ENCODE measurements at regions not wholly inside any gene's neighbourhood (a gene's known extent, or its start where the extent isn't known, plus 50 kb on each side); places are given as distances from the start of the nearest gene placed in this dataset.

DNA sequence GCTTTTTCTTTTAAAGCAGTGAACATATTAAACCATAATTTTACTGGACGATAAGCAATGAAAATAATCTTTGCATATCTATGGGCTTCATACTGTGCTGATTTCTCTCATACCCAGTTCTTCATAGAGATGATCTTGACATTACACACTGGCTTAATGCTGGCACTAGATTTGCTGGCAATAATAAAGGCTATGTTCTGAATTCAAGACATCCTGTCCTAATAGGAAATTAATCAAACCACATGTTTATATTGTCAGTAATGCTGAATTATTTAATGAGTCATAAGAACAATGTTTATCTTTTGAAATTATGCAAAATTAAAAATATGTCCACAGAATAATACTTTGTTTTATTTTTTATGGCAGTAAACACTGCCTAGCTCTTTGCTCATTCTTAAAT is 643.2 kb downstream of the OTOL1 start:
- no peak for DNase-seq

DNA sequence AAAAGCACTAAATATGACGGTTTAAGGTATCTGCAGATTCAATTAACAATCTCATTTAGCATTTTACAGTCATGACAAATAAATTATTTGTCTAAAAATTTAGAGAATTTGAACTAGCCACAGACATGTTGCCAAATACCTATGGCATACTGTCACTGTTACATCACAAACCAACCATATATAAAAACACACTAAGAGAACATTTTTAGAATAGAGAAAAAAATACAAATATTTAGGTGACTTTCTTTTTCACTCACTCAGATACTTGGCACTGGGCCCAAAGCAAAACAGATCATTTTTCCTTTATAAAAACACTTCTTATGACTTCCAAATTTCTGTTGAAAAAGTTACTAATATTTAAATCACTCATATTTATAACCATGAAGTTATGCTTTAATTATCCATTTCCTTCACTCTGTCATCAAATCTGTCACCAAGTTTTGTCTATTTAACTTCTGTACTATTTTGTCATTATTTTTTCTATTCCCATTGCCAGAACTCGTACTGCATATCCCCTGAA is 644.7 kb downstream of the OTOL1 start:
- DNase-seq = no peak

DNA sequence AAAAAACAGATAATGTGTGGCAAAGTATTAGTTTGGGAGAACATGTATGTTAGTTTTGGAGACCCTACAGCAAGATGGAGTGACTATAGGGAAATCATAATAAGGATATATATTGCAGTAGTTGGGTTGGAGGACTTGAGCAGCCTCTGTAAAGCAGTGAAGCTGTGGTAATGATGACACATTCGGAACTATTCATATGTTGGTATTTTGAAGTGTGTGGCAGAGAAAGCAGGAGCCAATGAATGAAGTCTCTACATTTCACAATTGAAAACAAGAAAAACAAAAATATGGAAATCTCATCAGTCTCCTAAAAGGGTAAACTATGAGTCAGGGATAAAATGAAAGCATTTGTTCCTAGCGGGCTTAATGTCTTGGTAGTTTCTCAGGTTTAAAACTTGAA is 645.9 kb downstream of the OTOL1 start:
- DNase-seq = no peak

DNA sequence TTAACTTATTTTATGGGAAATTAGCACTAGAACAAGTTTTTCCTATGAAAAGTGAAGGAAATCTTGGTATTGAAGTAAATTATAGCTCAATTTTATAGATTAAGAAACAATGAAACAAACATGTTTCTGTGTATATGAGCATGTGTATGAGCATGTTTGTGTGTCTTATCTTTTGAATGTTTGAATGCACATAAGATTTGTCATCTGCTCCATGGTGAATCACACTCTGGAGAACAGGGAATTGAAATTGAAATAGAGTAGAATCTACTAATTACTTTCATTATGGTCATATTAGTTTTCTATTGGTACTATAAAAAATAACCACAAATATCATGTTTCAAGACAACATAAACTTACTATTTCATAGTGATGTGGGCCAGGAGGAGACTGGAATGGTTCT is 646.6 kb downstream of the OTOL1 start:
- DNase-seq = no peak

DNA sequence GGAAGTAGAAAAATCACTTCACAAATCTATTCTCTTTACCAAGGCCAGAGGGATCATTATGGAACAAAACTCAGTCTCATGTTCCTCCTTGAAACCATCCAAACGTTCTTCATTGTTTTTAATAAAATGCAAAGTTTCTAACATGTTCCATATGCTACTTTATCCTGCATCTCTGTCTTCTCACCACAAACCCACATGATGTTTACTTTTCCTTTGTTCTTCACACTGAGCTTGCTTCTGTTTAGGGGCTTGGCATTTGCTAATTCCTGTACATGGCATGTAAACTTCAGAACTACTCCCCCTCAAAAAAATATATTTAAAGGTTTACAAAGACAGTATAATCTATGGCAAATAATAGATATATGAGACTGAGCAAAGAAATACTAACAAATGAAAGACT is 651.4 kb downstream of the OTOL1 start:
- no peak for DNase-seq

DNA sequence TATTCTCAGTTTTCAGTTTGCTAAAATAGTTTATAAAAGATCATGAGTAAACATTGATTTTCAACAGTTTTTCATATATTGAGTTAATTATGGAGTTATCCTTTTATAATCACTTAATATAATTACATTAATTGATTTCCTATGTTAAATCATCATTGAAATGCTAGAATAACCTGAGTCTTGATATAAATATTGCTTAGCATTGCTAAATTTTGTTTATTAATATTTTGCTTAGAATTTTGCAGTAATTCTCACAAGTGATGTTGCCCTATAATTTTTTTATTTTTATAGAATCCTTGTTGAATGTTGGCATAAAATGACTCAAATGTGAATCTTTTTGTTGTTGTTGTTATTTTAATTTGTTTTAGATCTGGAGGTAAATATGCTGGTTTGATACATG is 654.2 kb downstream of the OTOL1 start:
- no peak for DNase-seq

DNA sequence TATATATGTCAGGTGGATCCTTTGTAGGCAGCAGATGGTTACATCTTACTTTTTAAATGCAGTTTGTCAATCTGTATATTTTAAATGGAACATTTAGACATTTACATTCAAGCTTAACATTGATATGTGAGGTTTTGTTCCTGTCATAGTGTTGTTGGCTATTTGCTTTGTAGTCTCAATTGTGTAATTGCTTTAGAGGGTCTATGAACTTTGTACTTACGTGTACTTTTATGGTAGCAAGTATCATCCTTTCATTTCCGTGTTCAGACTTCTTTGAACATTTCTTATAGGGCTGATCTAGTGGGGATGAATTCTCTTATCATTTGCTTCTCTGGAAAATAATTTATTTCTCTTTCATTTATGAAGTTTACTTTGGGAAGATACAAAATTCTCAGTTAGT is 656.0 kb downstream of the OTOL1 start:
- DNase-seq = no peak

DNA sequence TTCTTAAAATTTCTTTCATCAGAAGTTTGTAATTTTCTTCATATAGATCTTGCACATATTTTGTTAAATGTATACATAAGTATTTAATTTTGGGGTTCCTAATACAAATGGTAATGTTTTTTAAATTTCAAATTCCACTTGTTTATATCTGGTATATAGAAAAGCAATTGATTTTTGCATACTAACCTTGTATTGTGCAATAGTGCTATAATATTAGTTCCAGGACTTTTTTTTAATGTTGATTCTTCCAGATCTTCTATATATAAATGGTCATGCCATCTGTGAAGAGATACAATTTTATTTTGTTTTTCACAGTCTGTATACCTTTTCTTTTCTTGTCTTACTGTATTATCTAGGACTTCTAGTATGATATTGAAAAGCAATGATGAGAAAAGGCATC is 665.0 kb downstream of the OTOL1 start:
- no peak for DNase-seq

DNA sequence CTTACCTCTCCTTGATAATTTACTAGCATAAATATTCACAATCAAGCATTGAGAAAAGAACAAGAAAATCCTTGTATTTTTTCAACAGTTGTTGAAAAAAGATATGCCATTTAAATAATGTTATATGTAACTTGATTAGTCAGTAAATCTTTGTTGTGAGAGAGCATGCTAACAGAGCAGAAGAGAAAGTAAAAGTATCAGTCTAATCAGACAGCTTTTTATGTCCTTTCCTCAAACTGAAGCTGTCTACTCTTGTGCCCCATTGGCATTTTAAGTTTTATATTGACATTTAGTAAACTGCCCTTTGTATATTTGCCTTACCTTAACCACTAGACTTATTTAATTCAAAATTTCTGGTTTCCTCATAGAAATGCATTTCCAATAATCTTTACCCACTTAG is 668.7 kb downstream of the OTOL1 start:
- no peak for DNase-seq

DNA sequence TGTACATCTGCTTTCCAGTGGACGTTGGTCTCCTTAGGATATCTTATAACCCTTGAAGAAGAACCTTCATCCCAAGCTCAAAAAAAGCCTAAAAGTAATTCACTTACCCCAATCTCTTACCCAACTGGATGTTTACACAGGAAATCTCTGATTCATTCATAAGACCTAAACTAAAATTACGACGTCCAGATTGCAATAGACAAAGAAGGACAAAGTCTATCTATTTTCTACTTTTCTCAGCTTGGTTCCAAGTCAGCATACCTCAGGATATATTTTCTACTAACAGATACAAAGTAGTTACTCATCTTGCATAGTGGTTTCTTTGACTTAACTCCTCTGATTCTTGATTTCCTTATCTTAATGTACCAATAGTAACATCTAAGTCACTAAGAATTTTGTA is 669.9 kb downstream of the OTOL1 start:
- DNase-seq = no peak

DNA sequence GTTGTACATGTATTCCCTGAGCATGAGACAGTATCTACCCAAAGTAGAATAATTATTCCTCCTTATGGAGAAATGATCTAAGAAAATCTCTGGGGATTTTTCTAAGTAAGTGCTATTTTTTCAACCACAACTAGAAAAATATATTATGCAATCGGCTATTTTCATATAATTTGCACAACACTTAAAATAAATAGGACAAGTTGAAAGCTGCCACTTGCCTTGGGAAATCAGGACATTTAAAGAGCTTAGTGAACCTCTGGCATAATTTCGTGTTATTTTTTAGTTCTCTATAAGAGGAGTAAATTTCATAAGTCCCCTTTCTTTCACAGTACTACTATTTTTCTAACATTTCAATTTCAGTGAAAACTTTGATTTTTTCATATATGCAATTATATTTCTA is 672.1 kb downstream of the OTOL1 start:
- no peak for DNase-seq

DNA sequence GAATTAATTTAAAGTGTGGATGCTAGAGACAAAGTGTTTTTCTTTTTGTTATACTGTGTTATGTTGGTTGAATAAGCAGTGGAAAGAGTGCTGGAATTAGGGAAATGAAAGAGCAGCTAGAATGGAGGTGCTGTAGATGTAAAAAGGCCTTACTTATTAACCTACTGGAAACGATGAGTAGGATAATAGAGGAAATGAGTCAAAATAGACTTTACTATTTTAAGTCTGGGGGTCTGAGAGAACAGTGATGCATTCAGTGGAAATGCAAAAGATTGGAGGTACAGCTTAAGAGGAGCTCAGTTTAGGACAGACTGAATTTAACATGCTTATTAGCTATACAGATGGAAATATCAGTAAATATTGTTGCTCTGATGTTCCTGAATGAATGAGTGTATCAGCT is 674.0 kb downstream of the OTOL1 start:
- no peak for DNase-seq

DNA sequence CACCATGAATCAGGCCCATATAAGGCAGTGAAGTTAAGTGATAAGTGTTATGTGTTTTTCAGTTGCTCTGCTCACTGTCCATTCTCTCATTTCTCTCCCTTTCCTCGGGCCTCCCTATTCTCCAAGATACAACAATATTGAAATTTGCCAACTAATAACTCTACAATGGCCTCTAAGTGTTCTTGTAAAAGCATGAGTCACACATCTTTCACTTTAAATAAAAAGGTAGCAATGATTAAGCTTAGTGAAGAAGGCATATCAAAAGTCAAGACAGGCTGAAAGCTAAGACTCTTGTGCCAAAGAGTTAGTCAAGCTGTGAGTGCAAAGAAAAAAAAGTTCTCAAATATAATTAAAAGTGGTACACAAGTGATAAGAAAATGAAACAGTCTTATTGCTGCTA is 675.4 kb downstream of the OTOL1 start:
- no peak for DNase-seq

DNA sequence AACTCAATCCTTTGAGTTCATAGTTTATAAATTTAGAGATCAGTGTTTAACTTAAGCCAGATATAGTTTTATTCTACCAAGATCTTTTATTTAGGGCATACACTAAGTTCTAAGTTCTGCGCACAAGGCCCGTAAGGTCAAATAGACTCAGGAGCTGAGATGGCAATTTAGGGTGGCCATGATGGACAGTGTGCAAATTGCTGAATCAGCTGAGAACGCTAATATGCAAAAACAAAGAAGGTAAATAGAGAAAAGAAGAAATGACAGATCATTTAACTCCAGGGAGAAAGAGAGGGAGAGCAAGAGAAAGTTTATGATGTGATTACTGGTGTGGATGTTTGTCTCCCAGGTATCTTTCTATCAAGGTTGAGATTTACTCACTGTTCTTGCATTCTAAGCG is 678.5 kb downstream of the OTOL1 start:
- no peak for DNase-seq

DNA sequence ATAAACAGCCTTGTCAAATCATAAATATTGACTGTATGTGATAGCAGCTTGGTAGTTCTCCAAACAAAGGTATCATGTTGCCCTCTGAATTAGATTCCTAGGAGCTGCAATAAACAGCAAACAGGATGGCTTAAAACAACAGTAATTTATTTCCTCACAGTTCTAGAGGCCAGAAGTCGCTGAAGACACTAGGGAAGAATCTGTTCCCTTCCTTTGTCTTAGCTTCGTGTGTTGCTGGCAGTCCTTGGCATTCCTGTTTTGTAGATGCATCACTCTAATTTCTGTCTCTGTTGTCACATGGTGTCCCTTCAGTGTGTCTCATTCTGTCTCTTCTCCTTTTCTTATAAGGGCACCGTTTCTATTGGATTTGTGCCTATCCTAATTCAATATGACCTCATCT is 679.3 kb downstream of the OTOL1 start:
- no peak for DNase-seq

DNA sequence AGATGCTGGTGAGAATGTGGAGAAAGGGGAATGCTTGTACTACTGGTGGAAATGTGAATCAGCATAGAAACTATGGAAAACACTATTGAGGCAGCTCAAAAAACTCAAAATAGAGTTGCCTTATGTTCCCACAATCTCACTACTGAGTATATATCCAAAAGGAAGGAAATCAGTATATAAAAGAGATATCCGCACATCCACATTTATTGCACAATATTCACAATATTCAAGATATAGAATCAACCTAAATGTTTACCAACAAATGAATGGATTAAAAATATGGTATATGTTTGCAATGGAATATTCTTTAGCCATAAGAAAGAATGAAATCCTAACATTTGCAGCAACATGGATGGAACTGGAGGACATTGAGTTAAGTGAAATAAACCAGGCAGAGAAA is 686.8 kb downstream of the OTOL1 start:
- no peak for DNase-seq

DNA sequence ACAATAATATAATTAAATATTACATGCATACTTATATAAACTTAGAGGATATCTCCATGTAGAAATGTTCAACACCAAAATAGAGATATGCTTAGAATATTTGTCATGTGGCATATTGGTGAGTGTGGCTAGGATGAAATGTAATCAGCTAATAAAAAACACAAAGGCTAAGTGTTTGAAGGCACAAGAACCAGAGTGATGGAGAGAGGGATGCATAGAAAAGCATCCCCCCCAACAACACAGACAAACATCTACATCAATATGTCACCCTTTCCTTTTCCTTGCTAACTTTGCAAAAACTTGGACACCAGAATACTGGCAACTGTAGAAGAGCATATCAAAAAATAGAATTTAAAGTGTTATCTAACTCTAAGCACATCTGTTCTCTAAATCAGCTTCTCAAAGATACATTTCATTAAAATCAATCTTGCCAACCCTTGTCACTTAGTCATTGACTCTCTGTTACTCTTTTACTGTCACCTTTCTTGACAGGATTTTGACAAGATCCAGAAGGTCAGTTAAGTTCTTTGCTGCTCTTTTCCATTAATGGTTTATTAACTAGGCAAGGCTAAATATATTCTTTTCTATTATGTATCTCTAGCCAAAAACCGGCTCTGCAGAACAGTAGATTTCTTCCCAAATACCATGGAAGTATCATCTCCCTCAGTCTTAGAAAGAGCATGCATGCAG is 695.9 kb downstream of the OTOL1 start:
- no peak for DNase-seq

DNA sequence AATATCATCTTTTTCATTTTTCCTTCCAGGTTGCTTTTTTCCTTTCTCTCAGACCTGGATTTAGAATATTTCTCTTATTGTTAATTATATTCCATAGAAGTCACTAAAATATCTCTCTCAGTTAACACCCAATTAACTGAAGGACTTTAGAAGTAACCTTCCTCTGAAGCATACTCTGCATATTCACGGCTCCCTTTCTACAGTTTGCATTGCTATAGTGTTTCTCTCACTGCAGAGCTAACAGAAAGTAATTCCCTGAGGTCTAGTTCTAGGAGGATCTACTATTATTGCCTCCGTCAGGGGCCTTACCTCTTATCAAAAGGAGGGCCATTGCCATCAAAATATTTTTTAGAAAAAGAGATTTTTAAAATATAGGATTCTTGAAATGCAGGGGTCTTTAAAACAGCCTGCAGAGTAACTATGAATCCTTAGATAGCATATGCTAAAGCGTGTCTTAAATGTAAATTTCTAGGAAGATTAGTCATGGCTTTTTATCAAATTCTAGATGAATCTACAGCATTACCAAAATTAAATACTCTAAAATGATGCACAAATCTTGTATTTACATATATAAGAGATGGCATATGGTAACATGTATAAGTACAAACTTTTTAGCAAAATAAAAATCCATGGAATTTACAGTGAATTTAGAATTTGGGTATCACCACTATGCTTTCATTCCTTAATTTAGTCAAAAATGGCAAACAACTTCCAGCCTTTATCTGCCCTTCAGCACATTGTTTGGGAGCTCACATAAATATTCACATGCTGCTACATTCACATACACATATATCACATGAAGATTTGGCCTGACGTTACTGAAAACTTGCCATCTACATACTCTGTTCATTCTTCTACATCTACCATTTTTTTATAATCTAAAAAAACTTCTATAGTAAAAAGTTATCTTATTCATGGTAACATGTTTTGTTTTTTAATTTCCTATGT is 696.8 kb downstream of the OTOL1 start:
- DNase-seq = no peak

DNA sequence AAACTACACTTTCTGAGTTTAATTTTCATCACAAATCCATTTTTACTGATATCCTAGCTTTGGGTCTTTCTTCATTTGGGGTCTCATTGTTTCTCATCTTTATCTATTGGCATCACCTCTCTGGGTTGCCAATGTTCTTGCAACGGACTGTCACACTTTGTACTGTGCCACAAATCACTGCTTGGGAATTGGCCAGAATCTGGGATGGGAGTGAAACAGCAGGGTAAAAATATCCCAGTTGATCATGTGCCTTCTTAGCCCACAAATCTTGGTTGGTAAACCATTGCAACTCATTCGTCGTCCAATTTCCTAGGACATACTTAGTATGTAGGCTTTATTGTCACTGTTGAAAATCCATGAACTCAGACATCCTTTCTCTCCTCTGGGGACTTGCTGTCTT is 698.5 kb downstream of the OTOL1 start:
- no peak for DNase-seq

DNA sequence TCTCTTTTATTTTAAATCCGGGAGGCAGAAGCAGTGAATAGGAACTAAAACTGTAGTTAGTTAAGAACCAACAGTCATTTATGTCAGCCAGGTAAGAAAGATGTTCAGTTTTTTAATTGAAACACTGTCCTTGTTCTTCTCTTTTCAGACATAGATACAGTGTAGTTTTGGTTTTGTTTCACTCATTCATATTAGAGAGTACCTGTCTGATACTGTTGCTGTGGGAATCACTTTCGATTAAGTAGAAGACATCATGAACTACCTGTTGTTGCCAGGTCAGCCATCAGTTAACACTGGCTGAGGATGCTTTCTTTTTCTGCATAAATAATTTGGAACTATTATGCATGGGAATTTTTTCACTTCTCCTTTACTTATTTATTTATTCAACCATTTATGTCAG is 700.4 kb downstream of the OTOL1 start:
- DNase-seq = no peak

DNA sequence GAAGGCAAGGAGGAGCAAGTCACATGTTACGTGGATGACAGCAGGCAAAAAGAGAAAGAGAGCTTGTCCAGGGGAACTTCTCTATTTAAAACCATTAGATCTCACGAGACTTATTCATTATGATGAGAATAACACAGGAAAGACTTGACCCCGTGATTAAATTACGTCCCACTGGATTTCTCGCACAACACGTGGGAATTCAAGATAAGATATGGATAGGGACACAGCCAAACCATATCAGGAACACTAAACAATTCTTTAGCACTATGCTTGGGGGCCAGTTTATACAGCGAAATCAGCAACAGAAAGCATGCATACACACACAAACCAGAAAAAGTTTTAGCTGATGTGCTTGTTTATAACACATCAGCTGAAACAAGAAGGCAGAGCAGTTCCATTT is 704.2 kb downstream of the OTOL1 start:
- DNase-seq = no peak

DNA sequence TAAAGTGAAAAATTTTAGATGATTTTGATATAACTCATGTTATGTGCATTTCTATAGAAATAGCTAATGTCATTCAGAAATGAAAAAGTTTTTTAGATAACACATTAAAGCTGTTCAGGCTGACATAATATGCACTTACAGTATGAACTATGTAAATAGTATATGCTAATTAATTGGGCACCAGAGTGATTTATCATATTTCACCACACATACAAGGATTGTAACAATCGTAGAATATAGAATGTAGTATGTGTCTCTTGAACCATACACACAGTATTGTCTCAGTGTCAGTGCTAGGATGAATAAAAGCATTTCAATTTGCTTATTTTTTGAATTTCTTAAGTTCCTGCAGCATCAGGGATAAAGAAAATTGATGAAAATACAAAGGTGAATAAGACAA is 710.0 kb downstream of the OTOL1 start:
- DNase-seq = no peak

DNA sequence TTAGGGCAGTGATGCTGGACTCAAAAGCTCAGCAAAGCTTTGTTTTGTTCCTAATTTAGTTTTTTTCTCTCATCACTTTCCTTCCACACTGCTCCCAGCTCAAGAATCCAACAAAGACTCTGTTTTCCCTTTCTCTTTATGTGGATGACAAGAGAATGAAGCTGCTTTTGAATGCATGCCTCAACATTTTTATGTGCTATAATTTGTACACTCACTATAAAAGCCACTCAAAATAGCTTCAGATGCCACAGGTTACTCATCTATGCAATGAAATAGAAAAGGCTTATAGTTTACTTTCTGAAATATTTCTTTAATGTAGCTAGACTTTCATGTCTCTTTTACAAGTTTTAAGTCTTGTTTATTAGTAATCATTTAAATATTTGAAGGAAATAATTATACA is 714.9 kb downstream of the OTOL1 start:
- DNase-seq = no peak

DNA sequence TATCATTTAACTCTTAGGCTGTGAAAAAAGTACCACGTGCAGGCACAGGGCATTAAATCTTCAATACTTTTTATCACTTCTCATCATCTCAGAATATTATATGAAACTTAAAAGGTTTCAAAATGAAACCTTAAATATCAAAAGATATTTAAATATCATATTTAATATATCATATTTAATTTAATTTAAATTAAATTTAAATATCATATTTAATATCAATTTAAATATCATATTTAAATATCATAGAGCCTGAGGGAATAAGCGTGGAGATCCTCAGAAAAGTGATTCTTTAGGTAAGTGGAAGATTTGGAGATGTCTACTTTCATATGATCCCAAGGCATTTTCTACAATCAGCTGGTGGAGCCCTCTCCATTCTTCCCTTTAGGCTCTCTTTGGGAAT is 716.6 kb downstream of the OTOL1 start:
- DNase-seq = no peak
